Endothelial cell of umbilical vein (primary cell): ENCODE measurements at regions not wholly inside any gene's neighbourhood (a gene's known extent, or its start where the extent isn't known, plus 50 kb on each side); places are given as distances from the start of the nearest gene placed in this dataset.

Experiments used
- BruUV-seq: library from RNA; stranded (reverse); fragments of 400-500 nt; replicated peaks from 2 replicates; lab custom pipeline; 2021; lab: Mats Ljungman, UMichigan
- CTCF ChIA-PET: fragments of 300-600, 350-600 bp; sonication (Branson Sonifier 250); formaldehyde crosslinking; loops from one replicate; lab custom pipeline; 2021; ENCODE audit warnings: antibody characterized with exemption, inconsistent platforms; lab: Charles Lee
- POLR2A ChIA-PET: fragments of 300-600, 350-600 bp; sonication (Branson Sonifier 250); formaldehyde crosslinking; loops from one replicate; lab custom pipeline; 2021; ENCODE audit warnings: antibody characterized with exemption, inconsistent platforms; lab: Charles Lee
- DNase-seq: peaks from one replicate; pipeline ENCODE4 v3.0.0-alpha.2; 2011; ENCODE audit warnings: low read depth, low spot score
- FAIRE-seq: peaks from 2 replicates; lab custom pipeline; 2011; peaks lifted over from hg19 to GRCh38; lab: Jason Lieb, UNC
- H2AFZ ChIP-seq: 2 replicates; pipeline ENCODE4 v1.6.0; 2012; ENCODE audit warnings: low read depth, low read length, control low read depth, inconsistent platforms
- H3K27ac ChIP-seq: 2 replicates; pipeline ENCODE4 v1.5.1; 2011; ENCODE audit warnings: low read depth, mild to moderate bottlenecking, control low read depth, low read length, moderate library complexity; ENCODE audit not compliant: insufficient read depth
- H3K27me3 ChIP-seq, 2 experiments: 2 replicates each; pipeline versions ENCODE4 v1.6.0 to v1.6.1; 2011; ENCODE audit warnings: low read length in 2 of 2, mixed read lengths in 1 of 2; ENCODE audit not compliant: control insufficient read depth in 2 of 2, insufficient read depth in 2 of 2
- H3K36me3 ChIP-seq, 2 experiments: 2 replicates in 1 of 2; 3 replicates in 1 of 2; pipeline ENCODE4 v1.5.1; 2011; ENCODE audit warnings: low read length in 2 of 2, mild to moderate bottlenecking in 1 of 2, moderate library complexity in 1 of 2; ENCODE audit not compliant: control insufficient read depth in 2 of 2, insufficient read depth in 2 of 2; ENCODE audit errors: extremely low read depth in 1 of 2
- H3K4me1 ChIP-seq: 3 replicates; pipeline ENCODE4 v1.5.1; 2011; ENCODE audit warnings: mild to moderate bottlenecking, low read length; ENCODE audit not compliant: control insufficient read depth, insufficient read depth; ENCODE audit errors: extremely low read depth
- H3K4me2 ChIP-seq: 2 replicates; pipeline ENCODE4 v1.6.1; 2011; ENCODE audit warnings: low read length, control low read depth, mixed read lengths; ENCODE audit not compliant: insufficient read depth
- H3K4me3 ChIP-seq, 3 experiments: fragments of 200-600 bp in 1 of 3; sonication (generic), shearing (Covaris generic) in 1 of 3; replicated peaks in 1 of 3; 2 replicates each; pipeline ENCODE4 v1.5.1; 2011 to 2016; ENCODE audit warnings: control low read depth in 3 of 3, low read length in 3 of 3, mild to moderate bottlenecking in 2 of 3, inconsistent platforms in 1 of 3, low read depth in 1 of 3, moderate library complexity in 1 of 3; ENCODE audit not compliant: insufficient read depth in 1 of 3
- H3K79me2 ChIP-seq: 2 replicates; pipeline ENCODE4 v1.6.0; 2012; ENCODE audit warnings: low read length, inconsistent platforms; ENCODE audit not compliant: control insufficient read depth, insufficient read depth
- H3K9ac ChIP-seq: replicated peaks from 2 replicates; pipeline ENCODE3; 2011; ENCODE audit warnings: low read length, control low read depth; ENCODE audit not compliant: insufficient read depth; ENCODE audit errors: extremely low read depth
- H3K9me1 ChIP-seq: replicated peaks from 3 replicates; pipeline ENCODE4 v1.6.0; 2011; ENCODE audit warnings: mild to moderate bottlenecking, low read length; ENCODE audit not compliant: control insufficient read depth, insufficient read depth; ENCODE audit errors: extremely low read depth
- H3K9me3 ChIP-seq: replicated peaks from 2 replicates; pipeline ENCODE4 v1.5.1; 2012; ENCODE audit warnings: low read length, inconsistent platforms; ENCODE audit not compliant: control insufficient read depth, insufficient read depth
- H4K20me1 ChIP-seq: replicated peaks from 2 replicates; pipeline ENCODE3; 2011; ENCODE audit warnings: mild to moderate bottlenecking, low read length; ENCODE audit not compliant: control insufficient read depth, insufficient read depth; ENCODE audit errors: extremely low read depth
- CTCF ChIP-seq, 2 donors: IDR thresholded peaks; 1 replicate in 1 of 2; 2 replicates in 1 of 2; pipeline ENCODE4 v1.5.1; 2011; ENCODE audit warnings: low read length in 2 of 2, mild to moderate bottlenecking in 2 of 2, moderate library complexity in 2 of 2, control low read depth in 1 of 2, inconsistent platforms in 1 of 2, low read depth in 1 of 2; ENCODE audit not compliant: insufficient read depth in 1 of 2; ENCODE audit errors: extremely low read depth in 1 of 2
- EZH2 ChIP-seq: IDR thresholded peaks from 2 replicates; pipeline ENCODE4 v1.6.1; 2012; ENCODE audit warnings: borderline replicate concordance, low read depth, mild to moderate bottlenecking, moderate library complexity, low read length, inconsistent platforms; ENCODE audit not compliant: severe bottlenecking
- FOS ChIP-seq: IDR thresholded peaks from 2 replicates; pipeline ENCODE4 v1.6.1; 2011; ENCODE audit warnings: mild to moderate bottlenecking, low read length, moderate library complexity, borderline replicate concordance; ENCODE audit not compliant: insufficient read depth
- GATA2 ChIP-seq: IDR thresholded peaks from 2 replicates; pipeline ENCODE4 v1.7.0; 2011; ENCODE audit warnings: low read depth, mild to moderate bottlenecking, moderate library complexity, mixed read lengths, low read length; ENCODE audit not compliant: insufficient read length, insufficient read depth
- JUN ChIP-seq: IDR thresholded peaks from 2 replicates; pipeline ENCODE4 v1.6.1; 2011; ENCODE audit warnings: borderline replicate concordance, low read depth; ENCODE audit not compliant: insufficient read length, insufficient read depth
- MAX ChIP-seq: IDR thresholded peaks from 2 replicates; pipeline ENCODE4 v1.6.1; 2011; ENCODE audit not compliant: insufficient read depth, insufficient read length
- MYC ChIP-seq: IDR thresholded peaks from one replicate; pipeline ENCODE4 v1.6.1; 2011; ENCODE audit warnings: mild to moderate bottlenecking, low read depth, low read length
- POLR2A ChIP-seq: IDR thresholded peaks from 2 replicates; pipeline ENCODE4 v1.6.1; 2012; ENCODE audit warnings: low read depth, mild to moderate bottlenecking, control low read depth, low read length
- POLR2AphosphoS5 ChIP-seq: IDR thresholded peaks from 2 replicates; pipeline ENCODE4 v1.6.1; 2012; ENCODE audit warnings: low read depth, mild to moderate bottlenecking, control low read depth, low read length, moderate library complexity; ENCODE audit not compliant: insufficient read depth
- dilution Hi-C: fragments of 300-500 bp; cut with MboI; formaldehyde crosslinking; loops from one replicate; pipeline ENCODE4 v1.15.0; 2019; ENCODE audit warnings: low sequenced_read_pairs; ENCODE audit not compliant: extremely low pct_ligation_motif_present
- intact Hi-C: fragments of 100-400 bp; cut with micrococcal nuclease; formaldehyde crosslinking; loops from one replicate; pipeline ENCODE4 v1.10.0; 2022

- Histone ChIP-seq H3K36me3 (no peaks in the 10 kb centered on the region), H2AFZ (no peak overlapping the region), H3K4me2 (no peak overlapping the region), H3K79me2 (no peaks in the 10 kb centered on the region), H4K20me1 (no peaks in the 10 kb centered on the region), H3K27ac (no peak overlapping the region), H3K9ac (no peak overlapping the region), H3K4me1 (no peaks in the 10 kb centered on the region), H3K27me3 (no peaks in the 10 kb centered on the region), H3K9me3 (no peaks in the 10 kb centered on the region), H3K9me1 (no peaks in the 10 kb centered on the region), H3K4me3 (no peak overlapping the region)
- CTCF ChIA-PET: no interaction called here
- no peak for TF ChIP-seq EZH2
- TF ChIP-seq JUN: no peak
- TF ChIP-seq MYC: no peak
- no peak for TF ChIP-seq CTCF (IDR thresholded peaks at IDR 0.05; ENCODE audit: extremely low read depth in 1 of 2, insufficient read depth in 1 of 2, low read depth in 1 of 2, low read length in 2 of 2)
- no peak for TF ChIP-seq POLR2AphosphoS5
- TF ChIP-seq POLR2A: no peak
- TF ChIP-seq MAX: no peak
- no peak for TF ChIP-seq GATA2
- no peak for TF ChIP-seq FOS
- FAIRE-seq (no peak), DNase-seq (no peak)
- POLR2A ChIA-PET: no interaction called here
- intact Hi-C loops: no loop called here
- no TSS peak for BruUV-seq
- dilution Hi-C loops: no loop called here
Observed at GRCh38 chr1:83509301-83509781, 489.6 kb downstream of the TTLL7 start.
